ENCODE measurements at regions not wholly inside any gene's neighbourhood (a gene's known extent, or its start where the extent isn't known, plus 50 kb on each side); places are given as distances from the start of the nearest gene placed in this dataset.
"Not testable (repeated sequence)": the region's sequence is repeated elsewhere in the genome, so short reads cannot be mapped to it uniquely, and the experiment has no call there.

DNA sequence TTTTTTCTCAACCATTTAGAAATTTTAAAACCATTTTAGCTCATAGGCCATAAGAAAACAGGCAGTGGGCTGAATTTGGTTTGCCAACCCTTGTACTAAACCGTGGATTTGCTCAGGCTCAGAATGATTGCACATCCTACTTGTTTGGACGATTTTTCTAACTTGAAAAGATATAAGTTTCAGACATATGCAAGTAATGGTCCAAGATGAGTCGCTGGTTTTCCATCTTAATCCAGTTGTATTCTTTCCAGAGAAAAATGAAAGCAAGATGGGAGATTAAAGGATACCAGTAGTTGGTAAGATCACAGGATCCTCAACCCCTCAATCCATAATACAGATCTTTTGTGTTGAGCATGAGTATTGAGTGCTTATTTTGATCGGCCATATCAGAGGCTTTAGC, 250.9 kb downstream of the TINAG start:
- DNase-seq (ENCODE audit: low read depth in 4 of 4, low spot score in 1 of 4), result no peak

DNA sequence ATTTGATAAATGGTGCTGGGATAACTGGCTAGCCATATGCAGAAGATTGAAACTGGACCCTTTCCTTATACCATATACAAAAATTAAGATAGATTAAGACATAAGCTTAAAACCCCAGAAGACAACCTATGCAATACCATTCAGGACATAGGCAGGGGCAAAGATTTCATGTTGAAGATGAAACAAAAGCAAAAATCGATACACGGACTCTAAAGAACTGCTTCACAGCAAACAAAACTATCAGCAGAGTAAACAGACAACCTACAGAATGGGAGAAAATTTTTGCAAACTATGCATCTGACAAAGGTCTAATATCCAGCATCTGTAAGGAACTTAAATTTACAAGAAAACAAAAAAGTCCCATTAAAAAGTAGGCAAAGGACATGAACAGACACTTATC, 255.9 kb downstream of the TINAG start:
- DNase-seq (ENCODE audit: low read depth in 4 of 4, low spot score in 1 of 4), result not testable (repeated sequence)

GRCh38 chr6:54574671-54575070, 266.4 kb downstream of the TINAG start:
- no peak for DNase-seq (ENCODE audit: low read depth in 4 of 4, low spot score in 1 of 4)

DNA sequence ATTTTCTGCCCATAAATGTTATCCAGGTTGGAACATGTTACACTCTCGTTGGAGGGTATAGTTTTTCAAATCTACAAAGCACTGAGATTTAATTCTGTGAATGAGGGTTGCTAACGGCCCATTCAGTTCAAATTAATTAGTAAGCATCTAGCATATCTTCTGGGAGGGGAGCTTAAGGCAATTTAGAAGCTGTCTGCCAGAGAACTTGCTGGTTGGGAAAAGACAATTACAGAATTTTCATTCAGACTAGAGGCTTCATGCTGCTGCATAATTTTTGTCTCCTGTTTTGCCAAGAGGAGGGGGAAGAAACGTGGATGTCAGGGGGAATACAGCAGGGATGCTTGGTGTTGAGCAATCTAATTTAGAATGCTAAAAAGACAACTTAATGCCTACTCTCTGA, 268.3 kb upstream of the FAM83B start:
- no peak for DNase-seq (ENCODE audit: low read depth in 4 of 4, low spot score in 1 of 4)

DNA sequence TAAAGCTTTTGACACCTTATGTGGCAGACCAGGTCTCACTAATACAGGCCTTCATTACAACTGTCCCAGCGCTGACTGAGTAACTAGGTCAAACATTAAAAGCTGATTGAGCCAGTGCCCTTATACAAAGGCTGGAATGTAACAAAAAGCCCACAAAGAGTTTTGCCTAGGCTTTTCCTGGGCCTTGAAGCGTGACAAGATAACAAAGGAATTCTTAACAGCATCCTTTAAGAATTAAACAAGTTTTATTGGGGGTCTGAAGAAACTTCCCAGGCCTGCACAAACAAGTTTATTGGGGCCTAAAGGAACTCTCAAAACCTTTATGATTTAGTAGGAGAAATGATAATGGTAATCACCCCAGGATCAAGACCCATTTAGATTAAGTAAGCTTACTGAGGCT, 267.6 kb upstream of the FAM83B start:
- no peak for DNase-seq (ENCODE audit: low read depth in 4 of 4, low spot score in 1 of 4)

GRCh38 chr6:54586251-54586650, 260.3 kb upstream of the FAM83B start:
- DNase-seq (ENCODE audit: low read depth in 4 of 4, low spot score in 1 of 4), result no peak

DNA sequence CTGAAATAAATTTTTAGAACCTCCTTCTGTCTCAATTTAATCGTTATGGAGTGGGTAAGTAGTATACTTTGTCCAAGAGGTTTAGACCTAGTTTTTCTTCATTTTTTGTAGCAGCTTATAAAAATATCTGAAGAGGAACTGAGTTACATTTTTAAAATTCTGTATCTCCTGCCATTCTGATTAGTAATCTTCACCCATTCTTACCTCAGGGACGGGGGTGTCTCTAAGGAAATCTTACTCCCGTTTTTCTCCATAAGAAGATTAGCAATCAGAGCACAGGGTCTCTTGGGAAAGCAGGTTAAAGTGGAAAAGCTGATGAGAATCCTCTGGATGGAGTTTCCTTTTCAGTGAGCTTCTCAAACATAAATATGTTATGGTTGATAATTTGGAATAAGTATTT, 259.3 kb upstream of the FAM83B start:
- DNase-seq (ENCODE audit: low read depth in 4 of 4, low spot score in 1 of 4), result no peak

DNA sequence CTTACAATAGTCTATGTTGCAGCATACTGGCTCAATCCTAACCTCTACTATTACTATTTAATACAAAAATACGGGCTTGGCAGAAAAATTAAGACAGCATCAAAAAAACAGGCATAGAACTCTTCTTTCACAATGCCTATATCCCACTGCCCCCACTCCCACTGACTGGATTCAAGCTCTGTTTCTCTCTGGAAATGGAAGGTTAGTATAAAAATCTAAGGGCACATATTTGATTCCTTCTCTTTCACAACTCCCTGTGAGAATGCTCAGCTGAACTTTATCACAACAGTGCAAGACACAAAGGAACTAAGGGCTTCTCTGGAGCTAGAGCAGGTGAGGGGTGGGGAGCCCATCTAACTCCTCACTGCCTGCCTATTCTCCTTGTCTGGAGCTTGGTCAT, 258.4 kb upstream of the FAM83B start:
- no peak for DNase-seq (ENCODE audit: low read depth in 4 of 4, low spot score in 1 of 4)

DNA sequence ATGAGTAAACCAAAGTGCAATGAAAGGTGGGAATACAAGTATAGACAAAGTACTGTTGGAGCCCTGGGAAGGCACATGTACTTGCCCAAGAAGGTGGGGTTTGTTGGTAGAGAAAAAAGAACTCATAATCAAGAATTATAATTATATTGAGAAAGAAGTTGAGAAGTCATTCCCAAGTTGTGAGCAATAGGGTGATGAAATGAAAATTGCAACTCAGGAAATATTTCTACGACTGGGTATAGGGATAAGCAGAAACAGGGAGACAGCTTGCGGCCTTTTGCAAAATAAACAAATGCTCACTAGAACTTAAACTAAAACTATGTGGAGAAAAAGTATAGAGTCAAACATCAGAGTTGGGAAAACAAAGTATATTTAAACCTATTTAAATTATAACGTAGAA, 250.7 kb upstream of the FAM83B start:
- no peak for DNase-seq (ENCODE audit: low read depth in 4 of 4, low spot score in 1 of 4)

DNA sequence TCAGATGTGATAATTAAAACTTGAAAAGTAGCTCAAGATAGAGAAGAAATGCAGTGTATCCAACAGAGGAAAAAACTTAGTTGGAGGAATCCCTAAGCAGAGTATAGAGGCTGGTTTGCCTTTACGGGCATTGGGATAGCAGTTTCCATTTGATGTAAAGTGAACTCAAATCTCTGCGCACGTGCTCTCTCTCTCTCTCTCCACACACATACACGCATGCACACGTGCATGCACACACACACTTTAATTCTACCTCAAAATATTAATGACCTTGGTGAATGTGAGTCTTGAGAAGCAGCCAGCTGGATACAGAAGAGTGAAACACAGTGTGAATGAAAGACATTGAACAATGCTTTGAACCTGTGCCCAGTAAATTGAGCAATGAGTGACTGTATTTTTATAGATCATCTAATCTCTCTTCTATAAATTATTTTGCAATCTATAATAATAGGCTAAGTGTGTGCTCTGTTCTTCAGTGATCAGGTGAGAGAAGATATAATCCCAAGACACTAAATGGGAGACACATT, 247.7 kb upstream of the FAM83B start:
- DNase-seq (ENCODE audit: low read depth in 4 of 4, low spot score in 1 of 4), result no peak

- no peak for DNase-seq (ENCODE audit: low read depth in 4 of 4, low spot score in 1 of 4)
These were observed 244.8 kb upstream of the FAM83B start for GRCh38 chr6:54601600-54602300.

GRCh38 chr6:54602591-54602990, 244.0 kb upstream of the FAM83B start:
- DNase-seq (ENCODE audit: low read depth in 4 of 4, low spot score in 1 of 4), result no peak

DNA sequence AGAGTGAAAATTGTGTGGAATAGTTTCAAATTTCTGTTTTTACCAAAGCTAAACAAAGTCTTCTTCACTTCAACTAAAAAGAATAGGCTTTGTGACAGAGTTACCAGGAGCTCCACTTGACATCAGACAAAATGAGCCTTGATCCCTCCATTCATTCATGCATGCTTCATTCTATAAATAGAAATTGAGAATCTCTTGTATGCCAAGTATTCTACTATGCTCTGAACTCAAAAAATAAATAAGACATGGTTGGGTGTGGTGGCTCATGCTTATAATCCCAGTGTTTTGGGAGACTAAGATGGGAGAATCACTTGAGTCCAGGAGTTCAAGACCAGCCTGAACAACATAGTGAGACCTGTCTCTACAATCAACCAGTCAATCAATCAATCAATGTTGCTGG, 236.6 kb upstream of the FAM83B start:
- DNase-seq (ENCODE audit: low read depth in 4 of 4, low spot score in 1 of 4), result no peak

DNA sequence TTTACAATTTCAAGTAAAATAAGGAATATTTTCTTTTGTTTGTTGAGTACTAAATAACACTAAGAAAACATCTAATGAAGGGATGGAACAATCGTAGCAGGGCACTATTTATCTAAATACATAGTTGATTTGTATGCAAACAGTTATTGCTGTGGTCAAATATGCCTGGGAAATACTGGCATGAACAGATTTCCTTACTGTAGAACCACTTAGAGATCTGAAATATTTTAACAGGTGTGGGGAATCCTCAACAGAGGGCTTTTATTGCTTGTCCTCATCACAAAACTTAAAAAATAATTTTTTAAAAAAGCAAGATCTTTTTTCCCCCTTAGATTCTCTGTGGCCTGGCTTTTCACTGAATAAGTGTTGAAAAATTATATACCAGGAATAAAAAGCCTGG, 233.0 kb upstream of the FAM83B start:
- DNase-seq (ENCODE audit: low read depth in 4 of 4, low spot score in 1 of 4), result no peak

- DNase-seq (ENCODE audit: low read depth in 4 of 4, low spot score in 1 of 4), result no peak
These were observed 231.9 kb upstream of the FAM83B start for GRCh38 chr6:54614499-54615195.

DNA sequence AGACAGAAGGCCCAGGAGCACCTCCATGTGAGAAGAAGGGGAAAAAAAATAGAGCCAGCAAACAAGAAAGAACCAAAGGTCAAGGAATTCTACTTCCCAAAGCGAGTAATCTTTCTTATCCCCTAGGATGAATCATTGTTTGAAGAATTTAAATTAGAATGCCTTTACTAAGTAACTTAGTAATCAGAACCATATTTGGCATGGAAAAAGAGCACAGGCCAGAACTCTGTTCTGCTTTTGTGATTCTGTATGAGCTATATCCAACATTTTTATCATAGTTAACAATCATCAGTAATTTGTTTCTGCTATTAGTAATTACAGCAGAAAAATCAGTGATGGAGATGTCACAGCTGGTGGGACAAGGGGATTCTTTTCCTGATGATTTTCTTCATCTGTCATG, 228.8 kb upstream of the FAM83B start:
- DNase-seq (ENCODE audit: low read depth in 4 of 4, low spot score in 1 of 4), result no peak

- no peak for DNase-seq (ENCODE audit: low read depth in 4 of 4, low spot score in 1 of 4)
These were observed 228.0 kb upstream of the FAM83B start for GRCh38 chr6:54618572-54618971.

GRCh38 chr6:54619102-54619501, 227.5 kb upstream of the FAM83B start:
- no peak for DNase-seq (ENCODE audit: low read depth in 4 of 4, low spot score in 1 of 4)

DNA sequence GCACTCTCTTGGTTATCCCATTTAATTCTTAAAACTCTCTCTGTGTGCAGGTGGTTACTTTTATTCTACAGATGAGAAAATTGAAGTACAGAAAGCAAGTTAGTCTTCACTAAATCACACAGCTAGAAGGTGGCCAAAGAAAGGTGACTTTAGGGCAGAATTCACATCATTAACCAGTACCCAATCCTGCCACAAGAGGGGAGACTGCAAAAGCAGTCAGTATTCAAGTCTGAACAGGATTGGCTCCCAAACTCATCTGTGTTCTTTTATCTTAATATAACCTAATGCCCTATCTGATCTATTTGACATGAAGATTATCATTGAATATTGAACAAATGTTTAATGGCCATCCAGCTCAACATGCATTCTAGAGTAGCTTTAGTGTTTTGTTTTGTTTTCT, 225.3 kb upstream of the FAM83B start:
- no peak for DNase-seq (ENCODE audit: low read depth in 4 of 4, low spot score in 1 of 4)

DNA sequence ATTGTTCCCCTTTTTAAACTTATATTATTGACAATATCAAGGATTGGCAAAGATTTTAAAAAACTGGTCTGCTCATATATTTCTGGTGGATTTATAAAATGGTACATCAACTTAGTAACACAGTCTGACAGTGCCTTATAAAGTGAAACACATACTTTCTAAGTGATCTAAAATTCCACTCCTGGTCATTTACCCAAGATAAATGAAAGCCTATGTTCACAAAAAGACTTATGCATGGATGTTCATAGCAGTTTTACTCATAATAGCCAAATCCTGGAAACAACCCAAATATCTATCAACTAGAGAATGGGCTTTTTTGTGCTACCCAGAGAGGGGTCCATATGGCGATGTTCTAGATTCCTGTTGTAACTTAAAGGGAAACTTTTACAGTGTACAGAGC, 222.4 kb upstream of the FAM83B start:
- no peak for DNase-seq (ENCODE audit: low read depth in 4 of 4, low spot score in 1 of 4)

DNA sequence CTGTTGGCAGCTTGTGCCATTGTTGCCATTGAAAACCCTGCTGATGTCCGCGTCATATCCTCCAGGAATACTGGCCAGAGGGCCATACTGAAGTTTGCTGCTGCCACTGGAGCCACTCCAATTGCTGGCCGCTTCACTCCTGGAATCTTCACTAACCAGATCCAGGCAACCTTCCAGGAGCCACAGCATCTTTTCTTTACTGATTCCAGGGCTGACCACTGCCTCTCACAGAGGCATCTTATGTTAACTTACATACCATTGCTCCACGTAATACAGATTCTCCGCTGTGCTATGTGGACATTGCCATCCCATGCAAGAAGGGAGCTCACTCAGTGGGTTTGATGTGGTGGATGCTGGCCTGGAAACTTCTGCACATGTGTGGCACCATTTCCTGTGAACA, 221.8 kb upstream of the FAM83B start:
- DNase-seq (ENCODE audit: low read depth in 4 of 4, low spot score in 1 of 4), result no peak

- DNase-seq (ENCODE audit: low read depth in 4 of 4, low spot score in 1 of 4), result no peak
These were observed 217.4 kb upstream of the FAM83B start for GRCh38 chr6:54629131-54629530.

All from stimulated activated CD4-positive, alpha-beta T cell treated with anti-CD3 and anti-CD28 coated beads, Interleukin-1b, Interleukin-23, amount 100 ng/mL, for 24 hours (primary cell).